NT2/D1 (cell line): ENCODE measurements at regions not wholly inside any gene's neighbourhood (a gene's known extent, or its start where the extent isn't known, plus 50 kb on each side); places are given as distances from the start of the nearest gene placed in this dataset.

Source experiments
- SUZ12 ChIP-seq: IDR thresholded peaks from 2 replicates; pipeline ENCODE4 v1.6.1; 2011; ENCODE audit not compliant: insufficient read length, insufficient read depth; ENCODE audit errors: extremely low read depth
- YY1 ChIP-seq: IDR thresholded peaks from 2 replicates; pipeline ENCODE4 v1.6.1; 2011; ENCODE audit not compliant: insufficient read length, insufficient read depth
- ZNF274 ChIP-seq: IDR thresholded peaks from 2 replicates; pipeline ENCODE4 v1.6.1; 2011; ENCODE audit warnings: mild to moderate bottlenecking, low read depth, low read length

DNA sequence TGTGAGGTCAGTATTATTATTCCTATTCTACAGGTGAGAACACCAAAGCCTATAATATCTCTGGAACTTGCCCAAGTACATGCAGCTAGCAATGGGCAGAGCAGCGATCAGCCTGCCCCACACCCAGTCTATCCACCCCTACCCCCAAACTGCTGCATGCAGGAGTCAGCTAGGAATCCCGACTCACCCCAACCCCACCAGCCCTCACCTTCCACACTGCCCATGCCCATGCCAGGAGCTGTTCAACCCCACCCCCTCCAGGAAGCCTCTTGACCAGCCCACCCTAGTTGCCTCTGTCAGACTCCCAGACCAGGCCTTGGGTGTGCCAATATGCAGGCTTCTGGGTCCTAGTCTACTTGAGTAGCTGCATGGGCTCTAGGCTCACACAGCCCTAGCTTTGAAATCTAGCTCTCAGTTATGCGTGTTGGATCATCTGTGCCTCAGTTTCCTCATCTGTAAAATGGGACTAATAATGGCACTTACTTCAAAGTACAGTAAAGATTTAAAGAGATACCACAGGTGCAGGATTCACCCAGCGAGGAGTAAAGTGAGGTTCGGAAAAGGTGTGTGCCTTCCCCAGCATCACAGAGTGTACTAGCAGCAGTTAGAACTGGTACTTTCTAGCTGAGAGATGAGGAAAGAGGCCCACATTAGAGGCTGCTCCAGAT is 173.2 kb downstream of the VEGFA start:
- TF ChIP-seq YY1 (no peak), ZNF274 (no peak), SUZ12 (no peak)
